ENCODE measurements at regions not wholly inside any gene's neighbourhood (a gene's known extent, or its start where the extent isn't known, plus 50 kb on each side); places are given as distances from the start of the nearest gene placed in this dataset.

DNA sequence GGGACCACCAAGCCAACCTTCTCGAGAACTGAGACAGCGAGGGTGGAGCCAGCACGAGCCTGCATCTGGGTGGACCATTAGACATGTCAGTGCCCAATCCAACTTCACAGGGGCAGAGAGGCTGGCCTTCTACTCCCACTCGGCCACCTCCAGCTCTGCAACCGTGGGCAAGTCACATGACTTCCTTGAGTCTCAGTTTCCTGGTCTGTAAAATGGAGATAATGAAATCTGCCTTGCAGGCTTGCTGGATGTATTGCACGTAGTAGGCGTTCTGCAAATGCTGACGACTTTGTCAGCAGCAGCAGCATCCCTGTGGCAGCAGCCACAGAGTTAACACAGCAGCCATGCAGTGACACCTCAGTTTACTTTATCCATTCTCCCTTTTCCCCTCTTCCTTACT lies 208.9 kb downstream of the GLI2 start:
- Histone ChIP-seq H3K9me3 (replicated peaks; ENCODE audit: control insufficient read depth, insufficient read depth, low read length) (no peaks in the 10 kb centered on the region), H3K36me3 (ENCODE audit: control insufficient read depth in 2 of 2, insufficient read depth in 2 of 2, low read length in 1 of 2) (no peaks in the 10 kb centered on the region), H3K4me2 (ENCODE audit: control insufficient read depth, insufficient read depth) (no peak overlapping the region), H2AFZ (ENCODE audit: control insufficient read depth, low read depth, low read length) (no peak overlapping the region), H3K4me3 (no peak overlapping the region), H3K79me2 (ENCODE audit: control insufficient read depth, insufficient read depth, low read length) (no peaks in the 10 kb centered on the region), H4K20me1 (ENCODE audit: control insufficient read depth, insufficient read depth) (no peaks in the 10 kb centered on the region), H3K9ac (ENCODE audit: control insufficient read depth, insufficient read depth, low read length) (no peak overlapping the region), H3K4me1 (ENCODE audit: control insufficient read depth, insufficient read depth, low read length) (no peaks in the 10 kb centered on the region), H3K27ac (ENCODE audit: control insufficient read depth, insufficient read depth) (no peak overlapping the region), H3K27me3 (replicated peaks in 1 of 2; ENCODE audit: control insufficient read depth in 2 of 2, insufficient read depth in 2 of 2, low read length in 1 of 2) (no peaks in the 10 kb centered on the region)
- CTCF ChIA-PET: interaction anchor here (1.1 to 1.3 kb wide), 2 partner anchors 14 to 87 kb away, joined by 3 read pairs; no protein-coding TSS in a partner anchor
- WGBS (ENCODE audit: insufficient coverage, insufficient replicate concordance, low lambda C conversion rate, missing lambda C conversion rate): 8% methylated on average over 8 of the region's 8 CpGs
- in situ Hi-C loops (cut with MboI): no loop called here
- SMC1A ChIA-PET (ENCODE audit: uncharacterized antibody, unreplicated experiment): no interaction called here
- no peak for TF ChIP-seq SREBF1 (IDR thresholded peaks at IDR 0.05; ENCODE audit: low read length)
- no peak for TF ChIP-seq HDGF (IDR thresholded peaks at IDR 0.05)
- no peak for TF ChIP-seq ZZZ3 (IDR thresholded peaks at IDR 0.05; ENCODE audit: control insufficient read depth, insufficient read length, low read depth)
- no peak for TF ChIP-seq RUNX3 (IDR thresholded peaks at IDR 0.05; ENCODE audit: low read length)
- no peak for TF ChIP-seq NFYA (IDR thresholded peaks at IDR 0.05; ENCODE audit: borderline replicate concordance, low read depth, low read length)
- TF ChIP-seq CHD4 (IDR thresholded peaks at IDR 0.05): no peak
- no peak for TF ChIP-seq FOS (IDR thresholded peaks at IDR 0.05; ENCODE audit: borderline replicate concordance, extremely low read depth, insufficient read length)
- TF ChIP-seq YY1 (IDR thresholded peaks at IDR 0.05; ENCODE audit: low read depth, low read length): no peak
- TF ChIP-seq MXI1 (IDR thresholded peaks at IDR 0.05; ENCODE audit: low read depth, low read length): no peak
- TF ChIP-seq CBX3 (IDR thresholded peaks at IDR 0.05; ENCODE audit: borderline replicate concordance, low read depth): no peak
- TF ChIP-seq TBL1XR1 (IDR thresholded peaks at IDR 0.05; ENCODE audit: low read depth, low read length): no peak
- TF ChIP-seq SIX5 (IDR thresholded peaks at IDR 0.05; ENCODE audit: low read depth, low read length, severe bottlenecking): no peak
- TF ChIP-seq ZNF622 (IDR thresholded peaks at IDR 0.05): no peak
- TF ChIP-seq, protein P1, sequence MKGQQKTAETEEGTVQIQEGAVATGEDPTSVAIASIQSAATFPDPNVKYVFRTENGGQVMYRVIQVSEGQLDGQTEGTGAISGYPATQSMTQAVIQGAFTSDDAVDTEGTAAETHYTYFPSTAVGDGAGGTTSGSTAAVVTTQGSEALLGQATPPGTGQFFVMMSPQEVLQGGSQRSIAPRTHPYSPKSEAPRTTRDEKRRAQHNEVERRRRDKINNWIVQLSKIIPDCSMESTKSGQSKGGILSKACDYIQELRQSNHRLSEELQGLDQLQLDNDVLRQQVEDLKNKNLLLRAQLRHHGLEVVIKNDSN (IDR thresholded peaks at IDR 0.05; ENCODE audit: borderline replicate concordance, extremely low read length, insufficient read depth, low read depth, low read length): no peak
- ATAC-seq (no peak), FAIRE-seq (no peak), DNase-seq (ENCODE audit: low read depth, low spot score) (no peak)
- POLR2A ChIA-PET: no interaction called here
- BruUV-seq (replicated peaks): no TSS peak
- intact Hi-C loops (cut with micrococcal nuclease; ENCODE audit: unreplicated experiment): no loop called here
- RAD21 ChIA-PET (ENCODE audit: unreplicated experiment): no interaction called here
